ENCODE measurements at regions not wholly inside any gene's neighbourhood (a gene's known extent, or its start where the extent isn't known, plus 50 kb on each side); places are given as distances from the start of the nearest gene placed in this dataset.
"Not testable (repeated sequence)": the region's sequence is repeated elsewhere in the genome, so short reads cannot be mapped to it uniquely, and the experiment has no call there.

DNA sequence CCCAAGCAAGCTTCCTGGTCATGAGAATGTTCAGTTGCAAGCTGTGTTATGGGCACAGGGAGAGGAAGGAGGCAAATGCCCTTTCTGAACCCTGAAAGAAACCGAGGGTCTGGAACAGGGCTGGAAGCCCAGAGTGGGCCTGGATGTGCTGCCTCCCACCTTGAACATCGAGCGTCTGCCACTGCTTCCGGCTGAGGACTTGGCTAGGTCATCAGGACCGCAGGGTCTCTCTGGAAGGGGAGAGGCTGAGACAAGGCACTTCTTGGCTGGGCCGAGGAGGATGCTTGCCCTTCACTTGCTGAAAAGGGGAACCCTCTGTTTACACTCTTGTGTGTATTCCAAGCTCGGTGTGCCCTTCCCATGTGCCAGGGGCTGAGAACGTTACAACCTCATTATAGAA, 168.0 kb upstream of the C1orf174 start:
- DNase-seq = no peak
- Mint-ChIP-seq H3K27ac (no peak overlapping the region), H3K27me3 (peaks cover 21% of the 10 kb centered on the region), H3K4me1 (ENCODE audit: low read depth) (no peaks in the 10 kb centered on the region), H3K36me3 (ENCODE audit: low read depth) (no peaks in the 10 kb centered on the region), H3K4me3 (no peak overlapping the region), H3K9me3 (no peaks in the 10 kb centered on the region)

DNA sequence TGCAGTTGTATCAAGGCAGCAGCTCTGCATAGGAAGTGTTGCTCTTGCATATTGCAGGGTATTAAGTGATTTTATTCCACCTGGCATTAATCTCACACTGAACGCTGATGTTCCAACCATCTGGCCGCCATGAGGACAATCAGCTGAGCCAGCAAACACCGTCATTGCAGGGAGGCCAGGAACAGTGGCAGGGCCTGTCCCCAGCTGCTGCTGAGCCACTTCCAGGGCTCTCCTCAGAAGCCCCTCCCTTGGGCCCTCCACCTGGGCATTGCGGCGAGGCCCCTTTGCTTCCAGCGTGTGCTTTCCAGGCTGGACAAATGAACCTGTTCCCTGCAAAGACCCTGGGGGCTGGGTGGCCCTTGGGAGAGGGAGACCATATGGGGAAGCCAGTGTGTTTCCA, 171.6 kb upstream of the C1orf174 start:
- H3K27ac Mint-ChIP-seq = no peak overlapping the region
- no peak for DNase-seq
- no peaks in the 10 kb centered on the region for H3K36me3 Mint-ChIP-seq (ENCODE audit: low read depth)
- H3K9me3 Mint-ChIP-seq = no peaks in the 10 kb centered on the region
- H3K4me3 Mint-ChIP-seq = no peak overlapping the region
- H3K27me3 Mint-ChIP-seq = peaks cover 31% of the 10 kb centered on the region
- H3K4me1 Mint-ChIP-seq (ENCODE audit: low read depth) = no peaks in the 10 kb centered on the region

DNA sequence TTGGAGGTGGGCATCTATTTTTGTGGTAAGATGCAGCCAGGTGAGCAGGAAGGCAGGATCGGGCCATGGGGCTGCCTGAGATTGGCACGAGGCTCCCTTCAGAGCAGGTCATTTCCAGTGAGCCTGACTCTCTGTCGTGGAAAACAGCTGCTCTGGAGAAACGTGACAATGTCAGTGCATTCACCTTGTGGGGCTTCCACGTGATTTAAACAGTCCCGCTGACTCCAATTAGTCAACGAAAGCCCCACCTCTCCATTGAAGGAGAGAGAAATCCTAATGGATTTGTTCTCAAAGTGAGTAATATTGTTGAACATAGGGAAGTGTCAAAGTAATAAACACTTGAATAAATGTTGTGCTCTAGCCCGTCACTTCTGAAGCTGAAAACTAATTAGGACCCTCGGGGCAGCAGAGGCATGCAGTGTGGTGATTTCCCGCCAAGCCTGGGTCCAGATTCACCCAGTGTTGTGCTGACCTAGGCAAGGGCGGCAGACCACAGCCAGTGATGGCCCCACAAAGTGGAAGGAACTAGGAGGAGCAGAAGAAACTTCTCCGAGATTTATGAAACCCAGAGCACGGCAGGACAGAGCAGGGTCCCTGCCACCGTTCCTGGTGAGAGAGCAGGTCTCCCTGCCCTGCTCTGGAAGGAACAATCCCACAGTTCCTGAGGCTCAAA, 172.5 kb upstream of the C1orf174 start:
- no peak for DNase-seq
- H3K9me3 Mint-ChIP-seq = no peaks in the 10 kb centered on the region
- H3K27me3 Mint-ChIP-seq = peaks cover 31% of the 10 kb centered on the region
- H3K4me3 Mint-ChIP-seq = no peak overlapping the region
- H3K36me3 Mint-ChIP-seq (ENCODE audit: low read depth) = no peaks in the 10 kb centered on the region
- H3K27ac Mint-ChIP-seq = no peak overlapping the region
- H3K4me1 Mint-ChIP-seq (ENCODE audit: low read depth) = no peaks in the 10 kb centered on the region

DNA sequence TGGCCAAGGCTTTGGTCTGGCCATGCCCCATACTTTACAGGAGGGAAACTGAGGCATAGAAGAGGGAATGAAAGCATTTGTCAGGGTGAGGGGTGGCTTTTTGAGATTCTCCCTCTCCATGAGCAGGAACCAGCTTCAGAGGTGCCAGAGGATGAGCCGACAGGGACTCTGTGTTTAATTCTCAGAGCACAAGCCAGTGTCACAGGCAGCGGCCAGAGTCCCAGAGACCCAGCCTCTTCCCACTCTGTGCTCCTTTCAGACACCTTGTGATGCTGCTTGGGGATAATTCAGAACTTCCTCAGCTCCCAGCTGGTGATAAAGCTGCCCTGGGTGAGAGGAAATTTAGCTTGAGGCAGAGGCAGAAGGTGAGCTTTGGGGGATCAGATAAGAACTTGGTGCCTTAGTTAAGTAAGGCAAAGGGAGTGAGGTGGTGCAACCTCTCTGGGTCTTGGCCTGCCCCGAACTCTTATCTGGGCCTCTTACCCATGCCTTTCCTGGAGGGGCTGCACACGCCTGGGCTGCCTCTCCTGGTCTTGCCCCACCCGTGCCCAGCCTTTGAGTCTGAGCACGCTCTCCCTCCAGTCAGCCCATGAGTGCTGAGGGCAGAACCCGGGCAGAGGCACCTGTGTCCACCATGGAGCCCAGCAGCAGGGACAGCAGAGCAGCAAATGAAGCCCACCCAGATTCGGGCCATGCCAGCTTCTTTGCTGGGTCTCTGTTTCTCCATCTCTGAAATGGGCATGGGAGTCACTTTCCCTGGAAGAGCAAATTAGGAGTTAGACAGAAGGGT, 175.6 kb upstream of the C1orf174 start:
- no peak for DNase-seq
- Mint-ChIP-seq H3K4me1 (ENCODE audit: low read depth) (no peaks in the 10 kb centered on the region), H3K4me3 (no peak overlapping the region), H3K36me3 (ENCODE audit: low read depth) (no peaks in the 10 kb centered on the region), H3K27me3 (peaks cover 31% of the 10 kb centered on the region), H3K27ac (no peak overlapping the region), H3K9me3 (no peaks in the 10 kb centered on the region)

DNA sequence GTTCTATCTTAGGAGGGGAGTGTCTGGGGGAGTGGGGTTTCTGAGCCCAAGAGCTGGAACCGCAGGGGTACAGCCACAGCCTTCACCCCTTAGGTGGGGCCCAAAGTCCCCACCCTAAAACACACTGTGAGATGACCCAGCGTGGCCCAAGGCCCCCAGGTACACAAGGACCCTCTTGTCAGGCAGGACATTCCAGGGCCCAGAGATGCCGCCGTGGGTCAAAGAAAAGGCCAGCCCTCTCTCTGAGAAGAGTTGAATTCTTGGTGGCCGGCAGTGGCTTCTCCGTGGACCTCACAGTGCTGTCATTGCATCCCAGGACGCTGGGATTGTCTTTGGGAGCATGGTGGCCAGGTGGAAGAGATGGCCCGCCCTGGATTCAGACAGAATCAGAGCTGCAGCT, 176.3 kb upstream of the C1orf174 start:
- H3K4me3 Mint-ChIP-seq = no peak overlapping the region
- no peaks in the 10 kb centered on the region for H3K36me3 Mint-ChIP-seq (ENCODE audit: low read depth)
- H3K27me3 Mint-ChIP-seq = peaks cover 28% of the 10 kb centered on the region
- no peak for DNase-seq
- H3K4me1 Mint-ChIP-seq (ENCODE audit: low read depth) = no peaks in the 10 kb centered on the region
- no peaks in the 10 kb centered on the region for H3K9me3 Mint-ChIP-seq
- no peak overlapping the region for H3K27ac Mint-ChIP-seq

DNA sequence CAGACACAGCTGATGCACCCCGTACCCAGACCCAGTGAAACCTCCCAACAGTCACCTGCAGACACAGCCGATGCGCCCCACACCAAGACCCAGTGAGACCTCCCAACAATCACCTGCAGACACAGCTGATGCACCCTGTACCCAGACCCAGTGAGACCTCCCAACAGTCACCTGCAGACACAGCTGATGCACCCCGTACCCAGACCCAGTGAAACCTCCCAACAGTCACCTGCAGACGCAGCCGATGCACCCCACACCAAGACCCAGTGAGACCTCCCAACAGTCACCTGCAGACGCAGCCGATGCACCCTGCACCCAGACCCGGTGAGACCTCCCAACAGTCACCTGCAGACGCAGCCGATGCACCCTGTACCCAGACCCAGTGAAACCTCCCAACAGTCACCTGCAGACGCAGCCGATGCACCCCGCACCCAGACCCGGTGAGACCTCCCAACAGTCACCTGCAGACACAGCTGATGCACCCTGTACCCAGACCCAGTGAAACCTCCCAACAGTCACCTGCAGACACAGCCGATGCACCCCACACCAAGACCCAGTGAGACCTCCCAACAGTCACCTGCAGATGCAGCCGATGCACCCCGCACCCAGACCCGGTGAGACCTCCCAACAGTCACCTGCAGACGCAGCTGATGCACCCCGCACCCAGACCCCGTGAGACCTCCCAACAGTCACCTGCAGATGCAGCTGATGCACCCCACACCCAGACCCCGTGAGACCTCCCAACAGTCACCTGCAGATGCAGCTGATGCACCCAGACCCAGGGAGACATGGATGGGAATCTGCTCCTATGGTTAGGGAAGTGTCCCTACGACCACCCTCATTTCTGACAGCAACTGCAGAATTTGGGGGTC, 178.3 kb upstream of the C1orf174 start:
- H3K4me3 Mint-ChIP-seq; H3K27ac Mint-ChIP-seq; DNase-seq; H3K36me3 Mint-ChIP-seq (ENCODE audit: low read depth); H3K4me1 Mint-ChIP-seq (ENCODE audit: low read depth); H3K9me3 Mint-ChIP-seq: not testable (repeated sequence)
- H3K27me3 Mint-ChIP-seq = peaks cover 10% of the 10 kb centered on the region

DNA sequence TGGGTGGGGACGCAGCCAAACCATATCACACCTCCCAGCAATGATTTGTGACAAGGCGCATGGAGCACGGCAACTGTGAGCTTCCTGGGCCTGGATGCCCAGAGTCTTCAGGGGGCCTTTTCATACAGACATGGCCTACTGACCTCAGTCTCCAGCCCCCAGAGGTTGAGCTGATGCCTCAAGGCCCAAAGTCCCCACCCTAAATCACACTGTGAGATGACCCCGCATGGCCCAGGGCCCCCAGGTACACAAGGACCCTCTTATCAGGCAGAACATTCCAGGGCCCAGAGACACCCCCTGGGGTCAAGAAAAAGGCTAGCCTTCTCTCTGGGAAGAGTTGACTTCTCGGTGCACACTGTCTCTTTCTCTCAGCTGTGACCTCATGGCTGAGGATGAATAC, 179.7 kb upstream of the C1orf174 start:
- Mint-ChIP-seq H3K4me1 (ENCODE audit: low read depth) (no peaks in the 10 kb centered on the region), H3K36me3 (ENCODE audit: low read depth) (no peaks in the 10 kb centered on the region), H3K9me3 (no peaks in the 10 kb centered on the region), H3K27ac (no peak overlapping the region), H3K4me3 (no peak overlapping the region), H3K27me3 (peaks cover 8% of the 10 kb centered on the region)
- DNase-seq = no peak

DNA sequence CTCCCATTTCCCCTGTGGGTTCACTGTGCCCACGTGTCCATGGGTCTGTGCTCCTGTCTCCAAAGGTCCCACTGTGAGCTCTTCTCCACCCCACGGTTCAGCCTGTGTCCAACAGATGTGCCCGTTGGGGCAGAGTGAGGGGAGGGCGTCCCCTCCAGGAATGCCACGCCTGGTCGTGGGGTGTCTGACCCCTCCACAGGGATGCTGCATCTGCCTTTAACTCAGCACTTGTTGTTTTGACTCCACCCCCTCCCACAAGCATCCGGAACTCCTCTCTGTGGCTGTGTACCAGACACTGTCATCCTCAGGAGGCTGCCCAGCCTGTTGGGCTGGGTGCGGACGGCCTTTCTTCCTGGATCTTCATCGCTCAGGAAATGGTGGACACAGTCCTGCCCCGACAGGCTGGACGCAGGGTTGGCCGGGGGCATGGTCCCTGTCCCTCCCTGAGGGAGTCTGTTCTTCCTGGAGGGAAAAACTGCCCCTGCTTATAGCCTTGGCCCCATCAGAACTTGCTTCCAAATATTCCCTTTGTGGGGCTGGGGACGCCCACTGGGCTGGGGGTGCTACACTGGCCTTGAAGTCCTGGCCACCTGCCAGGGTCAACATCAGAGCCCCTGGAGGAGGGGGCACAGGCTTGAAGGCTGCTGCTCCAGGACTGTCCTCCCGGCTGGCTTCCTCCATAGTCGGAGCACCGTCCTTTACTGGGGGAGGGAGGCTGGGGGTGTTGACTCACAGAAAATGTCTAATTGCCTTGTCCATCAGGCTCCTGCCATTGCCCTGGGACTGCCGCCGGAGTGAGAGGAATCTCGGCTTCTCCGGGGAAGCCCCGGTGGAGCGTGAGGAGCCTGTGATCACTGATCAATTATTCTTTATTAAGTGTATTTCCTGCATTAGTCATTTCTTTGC, 182.0 kb upstream of the C1orf174 start:
- no peak for DNase-seq
- Mint-ChIP-seq H3K4me3 (no peak overlapping the region), H3K27me3 (peaks cover 11% of the 10 kb centered on the region), H3K36me3 (ENCODE audit: low read depth) (no peaks in the 10 kb centered on the region), H3K9me3 (no peaks in the 10 kb centered on the region), H3K27ac (no peak overlapping the region), H3K4me1 (ENCODE audit: low read depth) (no peaks in the 10 kb centered on the region)

DNA sequence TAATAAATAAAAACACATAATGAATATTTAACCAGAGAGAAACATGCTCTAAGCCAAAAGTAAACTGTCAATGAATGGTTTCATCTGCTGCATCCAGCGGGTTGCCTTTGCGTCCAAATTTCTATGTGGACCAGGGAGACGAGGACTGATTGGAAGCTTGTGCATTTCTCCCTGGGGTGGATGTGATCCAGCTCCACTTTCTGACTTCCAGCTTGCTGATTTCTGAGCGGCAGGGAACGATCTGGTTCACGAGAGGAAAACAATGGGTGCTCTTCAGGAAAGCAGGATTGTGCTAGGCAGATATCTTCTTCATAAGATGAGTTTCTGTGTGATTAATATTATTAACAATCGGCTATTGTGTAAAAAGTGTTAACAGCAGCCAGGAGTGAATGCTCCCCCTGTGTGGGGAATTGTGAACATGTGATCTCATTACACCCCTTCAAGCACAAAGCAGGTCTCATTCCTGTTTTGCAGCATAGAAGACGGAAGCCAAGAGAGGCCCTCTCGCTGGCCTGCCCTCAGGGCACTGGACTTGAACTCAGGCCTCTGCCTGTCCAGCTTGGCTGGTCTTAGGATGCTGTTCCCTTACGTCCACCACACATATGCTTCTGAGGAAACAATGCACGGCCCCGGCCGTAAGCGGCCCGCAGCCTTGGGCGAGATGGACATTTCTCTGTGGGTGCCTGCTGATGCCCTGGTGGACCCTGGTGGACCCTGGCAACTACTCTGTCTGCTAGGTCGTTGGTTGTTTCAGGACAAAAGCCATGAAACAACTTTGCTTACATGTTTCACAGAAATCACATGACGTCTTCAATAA, 183.4 kb upstream of the C1orf174 start:
- H3K27me3 Mint-ChIP-seq = peaks cover 11% of the 10 kb centered on the region

DNA sequence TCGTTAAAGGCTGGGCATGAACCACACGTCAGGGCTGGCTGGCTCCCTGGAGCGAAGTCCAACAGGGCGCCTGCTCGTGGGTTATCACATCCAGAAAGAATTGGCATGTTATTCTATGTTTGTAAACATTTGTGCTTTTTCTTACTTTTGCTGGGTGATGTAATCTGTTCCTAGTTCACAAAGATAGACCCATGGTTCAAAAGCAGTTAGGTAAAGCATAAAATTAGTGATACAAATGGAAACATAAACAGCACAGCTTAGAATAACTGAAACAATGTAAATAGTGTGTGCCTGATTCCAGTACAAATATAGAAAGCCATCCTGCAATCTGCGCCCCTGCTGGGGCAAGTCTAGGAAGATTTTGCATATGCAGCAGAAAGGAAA, 184.0 kb upstream of the C1orf174 start:
- H3K9me3 Mint-ChIP-seq = no peaks in the 10 kb centered on the region
- no peak overlapping the region for H3K4me3 Mint-ChIP-seq
- no peaks in the 10 kb centered on the region for H3K36me3 Mint-ChIP-seq (ENCODE audit: low read depth)
- peaks cover 13% of the 10 kb centered on the region for H3K27me3 Mint-ChIP-seq
- DNase-seq = no peak
- H3K27ac Mint-ChIP-seq = no peak overlapping the region
- no peaks in the 10 kb centered on the region for H3K4me1 Mint-ChIP-seq (ENCODE audit: low read depth)

More for the DNA sequence above, 183.4 kb upstream of the C1orf174 start:
- Mint-ChIP-seq H3K4me1 (ENCODE audit: low read depth) (no peaks in the 10 kb centered on the region), H3K27ac (no peak overlapping the region), H3K4me3 (no peak overlapping the region), H3K9me3 (no peaks in the 10 kb centered on the region), H3K36me3 (ENCODE audit: low read depth) (no peaks in the 10 kb centered on the region)
- no peak for DNase-seq

DNA sequence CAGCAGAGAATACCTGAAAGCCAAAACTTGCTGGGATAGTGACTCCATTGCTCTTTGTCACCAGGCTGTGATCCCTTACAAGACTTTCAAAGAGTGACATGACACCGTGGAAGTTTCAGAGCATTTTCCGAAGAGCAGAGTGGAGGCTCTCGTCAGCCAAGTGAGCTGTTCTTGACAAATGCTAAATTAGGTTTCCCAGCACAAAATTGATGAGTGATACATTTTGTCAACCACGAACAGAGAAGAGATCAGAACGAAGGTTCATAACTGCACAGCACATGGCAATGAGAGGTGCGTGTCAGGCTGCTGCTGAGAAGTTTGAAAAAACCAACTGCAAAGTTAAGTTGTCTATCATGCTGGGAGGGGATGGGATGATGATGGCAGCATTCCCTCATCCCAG, 184.4 kb upstream of the C1orf174 start:
- H3K4me1 Mint-ChIP-seq (ENCODE audit: low read depth) = no peaks in the 10 kb centered on the region
- H3K27me3 Mint-ChIP-seq = peaks cover 15% of the 10 kb centered on the region
- no peak overlapping the region for H3K27ac Mint-ChIP-seq
- H3K9me3 Mint-ChIP-seq = no peaks in the 10 kb centered on the region
- H3K36me3 Mint-ChIP-seq (ENCODE audit: low read depth) = no peaks in the 10 kb centered on the region
- no peak for DNase-seq
- no peak overlapping the region for H3K4me3 Mint-ChIP-seq

DNA sequence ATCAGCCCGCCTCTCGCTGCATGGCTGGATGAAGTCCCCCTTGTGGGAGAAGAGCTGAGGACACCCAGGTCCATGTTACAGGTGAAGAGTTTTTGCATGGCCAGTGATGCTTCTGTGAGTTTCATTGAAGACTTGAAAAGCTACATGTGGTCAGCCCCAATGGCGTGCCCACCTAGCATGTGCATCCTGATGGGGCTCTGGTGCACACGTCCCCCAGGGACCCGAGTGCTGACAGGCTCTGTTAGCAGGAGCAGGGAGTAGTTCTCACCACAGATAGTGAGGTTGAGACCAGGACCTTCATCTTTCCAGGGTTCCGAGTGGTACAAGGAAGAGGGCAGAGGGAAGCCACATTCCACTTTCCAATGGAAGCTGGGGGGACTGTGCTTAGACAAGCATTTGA, 184.8 kb upstream of the C1orf174 start:
- H3K4me3 Mint-ChIP-seq = no peak overlapping the region
- H3K27ac Mint-ChIP-seq = no peak overlapping the region
- H3K9me3 Mint-ChIP-seq = no peaks in the 10 kb centered on the region
- H3K36me3 Mint-ChIP-seq (ENCODE audit: low read depth) = no peaks in the 10 kb centered on the region
- no peak for DNase-seq
- H3K4me1 Mint-ChIP-seq (ENCODE audit: low read depth) = no peaks in the 10 kb centered on the region
- H3K27me3 Mint-ChIP-seq = peaks cover 15% of the 10 kb centered on the region

DNA sequence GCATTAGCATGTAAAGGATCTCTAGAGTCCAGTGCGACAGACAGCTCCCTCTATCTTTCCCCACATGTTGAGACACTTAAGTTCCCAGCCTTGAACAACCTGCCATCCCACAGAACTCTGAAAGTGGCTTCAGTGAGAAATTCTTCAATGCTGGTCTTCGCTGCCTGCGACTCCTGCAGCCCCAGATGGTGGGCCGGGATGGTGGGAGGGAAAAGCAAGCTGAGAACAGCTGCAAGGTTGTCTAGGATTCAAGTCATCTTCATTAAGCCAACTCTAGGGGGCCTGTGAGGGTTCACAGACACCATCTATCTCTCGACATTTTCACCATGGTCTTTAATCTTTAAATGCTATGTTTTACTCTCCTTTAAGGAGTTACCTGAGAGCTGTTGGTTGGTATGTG, 185.5 kb upstream of the C1orf174 start:
- no peak overlapping the region for H3K27ac Mint-ChIP-seq
- no peaks in the 10 kb centered on the region for H3K4me1 Mint-ChIP-seq (ENCODE audit: low read depth)
- no peaks in the 10 kb centered on the region for H3K36me3 Mint-ChIP-seq (ENCODE audit: low read depth)
- no peak overlapping the region for H3K4me3 Mint-ChIP-seq
- H3K27me3 Mint-ChIP-seq = peaks cover 15% of the 10 kb centered on the region
- no peak for DNase-seq
- no peaks in the 10 kb centered on the region for H3K9me3 Mint-ChIP-seq
